K562 (cell line): ENCODE measurements at regions not wholly inside any gene's neighbourhood (a gene's known extent, or its start where the extent isn't known, plus 50 kb on each side); places are given as distances from the start of the nearest gene placed in this dataset.

ENCODE experiments used
- ATAC-seq: fragments of 200-7000 bp; cut with Tn5 transposase; 3 replicates; pipeline ENCODE4 v1.9.1; 2020; ENCODE audit warnings: moderate library complexity
- BruUV-seq: library from RNA; stranded (reverse); fragments of 400-500 nt; replicated peaks from 2 replicates; lab custom pipeline; 2021; lab: Mats Ljungman, UMichigan
- CTCF ChIA-PET: fragments of 300-600 bp; formaldehyde crosslinking; extraction: SDS; loops from one replicate; lab custom pipeline; 2021; ENCODE audit warnings: low intra/inter-chr PET ratio; lab: Yijun Ruan, JAX
- POLR2A ChIA-PET: fragments of 300-600, 350-650 bp; sonication (Branson Sonifier 250); formaldehyde crosslinking; extraction: SDS; loops from one replicate; lab custom pipeline; 2021; ENCODE audit warnings: antibody characterized with exemption, inconsistent platforms; lab: Yijun Ruan, JAX
- DNase-seq, 4 experiments: peaks; one replicate each; pipeline versions ENCODE4 v3.0.0 to v3.0.0-alpha.2; 2011 to 2018; ENCODE audit warnings: low spot score in 3 of 4, mixed read lengths in 3 of 4; ENCODE audit errors: extremely low read depth in 1 of 4
- FAIRE-seq: peaks from 2 replicates; lab custom pipeline; 2011; peaks lifted over from hg19 to GRCh38; lab: Jason Lieb, UNC
- H2AFZ ChIP-seq: 2 replicates; pipeline ENCODE4 v1.6.0; 2011; ENCODE audit warnings: low read depth, low read length, control low read depth, inconsistent platforms
- H3K27ac ChIP-seq: fragments of 200-600 bp; 3 replicates; pipeline ENCODE4 v1.8.0; 2011; ENCODE audit warnings: low read depth, mild to moderate bottlenecking, control low read depth, inconsistent platforms, low read length, moderate library complexity, mixed read lengths; ENCODE audit errors: extremely low read depth
- H3K27me3 ChIP-seq, 2 experiments: fragments of 300-600 bp in 1 of 2; 2 replicates in 1 of 2; 3 replicates in 1 of 2; pipeline versions ENCODE4 v1.6.0 to v1.8.0; 2011; ENCODE audit warnings: inconsistent platforms in 2 of 2, low read length in 2 of 2, mild to moderate bottlenecking in 1 of 2, mixed read lengths in 1 of 2, moderate library complexity in 1 of 2; ENCODE audit not compliant: control insufficient read depth in 2 of 2, insufficient read depth in 2 of 2
- H3K36me3 ChIP-seq: fragments of 300-600 bp; 3 replicates; pipeline ENCODE4 v1.8.0; 2011; ENCODE audit warnings: mild to moderate bottlenecking, low read length, inconsistent platforms; ENCODE audit not compliant: control insufficient read depth, insufficient read depth
- H3K4me1 ChIP-seq, 2 experiments: fragments of 200-600 bp in 1 of 2; replicated peaks in 1 of 2; 2 replicates in 1 of 2; 3 replicates in 1 of 2; pipeline versions ENCODE4 v1.5.1 to v1.8.0; 2011; ENCODE audit warnings: inconsistent platforms in 2 of 2, low read length in 2 of 2, mild to moderate bottlenecking in 1 of 2, mixed read lengths in 1 of 2, moderate library complexity in 1 of 2; ENCODE audit not compliant: control insufficient read depth in 2 of 2, insufficient read depth in 2 of 2
- H3K4me2 ChIP-seq: 2 replicates; pipeline ENCODE4 v1.6.1; 2011; ENCODE audit warnings: low read length, control low read depth, inconsistent platforms, mixed read lengths; ENCODE audit not compliant: insufficient read depth
- H3K4me3 ChIP-seq: fragments of 200-600 bp; sonication (generic), shearing (Covaris generic); 2 replicates; pipeline ENCODE4 v1.5.1; 2016; ENCODE audit warnings: control low read depth, inconsistent platforms
- H3K79me2 ChIP-seq: fragments of 200-600 bp; 3 replicates; pipeline ENCODE4 v1.8.0; 2011; ENCODE audit warnings: low read length, inconsistent platforms; ENCODE audit not compliant: control insufficient read depth, insufficient read depth
- H3K9ac ChIP-seq, 2 experiments: 2 replicates each; pipeline versions ENCODE4 v1.6.0 to v1.6.1; 2011; ENCODE audit warnings: low read depth in 2 of 2, low read length in 2 of 2, control low read depth in 1 of 2, inconsistent platforms in 1 of 2, mild to moderate bottlenecking in 1 of 2, mixed read lengths in 1 of 2; ENCODE audit not compliant: insufficient read depth in 1 of 2
- H3K9me1 ChIP-seq: one replicate; pipeline ENCODE4 v1.6.0; 2011; ENCODE audit warnings: inconsistent platforms, mild to moderate bottlenecking, low read length, moderate library complexity; ENCODE audit not compliant: control insufficient read depth, insufficient read depth
- H3K9me3 ChIP-seq: replicated peaks from 2 replicates; pipeline ENCODE4 v1.5.1; 2011; ENCODE audit warnings: low read depth, low read length, inconsistent platforms; ENCODE audit not compliant: control insufficient read depth, insufficient read depth
- H4K20me1 ChIP-seq: replicated peaks from 2 replicates; pipeline ENCODE4 v1.6.1; 2011; ENCODE audit warnings: low read length, inconsistent platforms, mixed read lengths; ENCODE audit not compliant: control insufficient read depth, insufficient read depth
- CHCHD3 ChIP-seq: fragments of 250-450 bp; sonication (Bioruptor Pico); IDR thresholded peaks from 2 replicates; pipeline ENCODE4 v2.1.2; 2022; ENCODE audit warnings: mild to moderate bottlenecking
- DACH1 ChIP-seq: fragments of 450-650 bp; IDR thresholded peaks from 2 replicates; pipeline ENCODE4 v1.6.1; 2018; ENCODE audit not compliant: partially characterized antibody
- DDX20 ChIP-seq: fragments of 450-650 bp; IDR thresholded peaks from 2 replicates; pipeline ENCODE4 v1.6.1; 2016; ENCODE audit warnings: missing genetic modification characterization, low read depth, mild to moderate bottlenecking, missing compliant biosample characterization, moderate library complexity
- FUS ChIP-seq: fragments of 200-400 bp; formaldehyde crosslinking; optimal IDR thresholded peaks from 2 replicates; pipeline ENCODE3; 2017; ENCODE audit warnings: low read depth, low read length
- MAX ChIP-seq: sonication (generic); formaldehyde crosslinking; IDR thresholded peaks from 2 replicates; pipeline ENCODE4 v1.9.0; 2022; ENCODE audit warnings: mild to moderate bottlenecking, missing genetic modification reagents
- RNF219 ChIP-seq: fragments of 250-450 bp; sonication (Bioruptor Pico); IDR thresholded peaks from 2 replicates; pipeline ENCODE4 v1.5.0; 2022; ENCODE audit warnings: mild to moderate bottlenecking
- SOX6 ChIP-seq: fragments of 450-650 bp; IDR thresholded peaks from 2 replicates; pipeline ENCODE4 v1.6.1; 2014; ENCODE audit warnings: mild to moderate bottlenecking
- TAF15 ChIP-seq: fragments of 200-400 bp; formaldehyde crosslinking; IDR thresholded peaks from 2 replicates; pipeline ENCODE4 v1.6.1; 2017; ENCODE audit warnings: mild to moderate bottlenecking, low read depth, low read length, moderate library complexity
- YBX1 ChIP-seq: fragments of 450-650 bp; IDR thresholded peaks from 2 replicates; pipeline ENCODE4 v1.7.1; 2016; ENCODE audit warnings: mild to moderate bottlenecking
- ZC3H8 ChIP-seq: fragments of 450-650 bp; IDR thresholded peaks from 2 replicates; pipeline ENCODE4 v1.6.1; 2017
- ZNF124 ChIP-seq: sonication (generic); formaldehyde crosslinking; IDR thresholded peaks from 2 replicates; pipeline ENCODE4 v1.8.1; 2022; ENCODE audit warnings: missing genetic modification reagents
- WGBS: fragments of 100-300 bp; shearing (Covaris generic); methylation state at CpG from one replicate; pipeline ENCODE4 v1.1.6; 2016; ENCODE audit warnings: low coverage, mixed read lengths; ENCODE audit not compliant: insufficient coverage; ENCODE audit errors: missing lambda C conversion rate; 5-methylcytosine and 5-hydroxymethylcytosine counted together
- in situ Hi-C: fragments of 300-500 bp; cut with MboI; formaldehyde crosslinking; loops from 4 replicates; pipeline ENCODE4 v1.15.0; 2018; ENCODE audit warnings: inconsistent platforms, mixed read lengths
- intact Hi-C: fragments of 100-400 bp; cut with micrococcal nuclease; formaldehyde crosslinking; loops from 2 replicates; pipeline ENCODE4 v1.14.2; 2022

GRCh38 chr3:34547297-34547920 lies 749.0 kb downstream of the PDCD6IP start:
- ChIA-PET POLR2A (no interaction called here), CTCF (no interaction called here)
- Histone ChIP-seq H3K4me1 (no peaks in the 10 kb centered on the region), H3K9me3 (no peaks in the 10 kb centered on the region; the same call in 1 of the 2 replicates), H3K36me3 (no peaks in the 10 kb centered on the region), H3K4me3 (no peak overlapping the region), H3K27ac (no peak overlapping the region), H3K9me1 (no peaks in the 10 kb centered on the region), H3K4me2 (no peak overlapping the region), H3K9ac (no peak overlapping the region), H2AFZ (no peak overlapping the region), H3K27me3 (no peaks in the 10 kb centered on the region), H3K79me2 (no peaks in the 10 kb centered on the region), H4K20me1 (no peaks in the 10 kb centered on the region)
- BruUV-seq: no TSS peak
- TF ChIP-seq TAF15: no peak
- no peak for TF ChIP-seq YBX1
- no peak for TF ChIP-seq DDX20 (tag)
- TF ChIP-seq FUS: no peak
- no peak for TF ChIP-seq CHCHD3 (CRISPR knock-in tag)
- no peak for TF ChIP-seq SOX6
- TF ChIP-seq MAX: no peak
- no peak for TF ChIP-seq ZC3H8
- TF ChIP-seq DACH1: no peak
- TF ChIP-seq RNF219 (CRISPR knock-in tag): no peak
- no peak for TF ChIP-seq ZNF124 (CRISPR knock-in tag)
- intact Hi-C loops: no loop called here
- ATAC-seq (no peak), FAIRE-seq (no peak), DNase-seq (no peak)
- in situ Hi-C loops: no loop called here
- 0% methylated on average over 2 of the region's 2 CpGs for WGBS
